Activated CD4-positive, alpha-beta T cell treated with anti-CD3 and anti-CD28 coated beads for 48 hours (primary cell): ENCODE measurements at regions not wholly inside any gene's neighbourhood (a gene's known extent, or its start where the extent isn't known, plus 50 kb on each side); places are given as distances from the start of the nearest gene placed in this dataset.

Experiments
- DNase-seq: peaks from one replicate; pipeline ENCODE4 v3.0.0-alpha.2; 2020

- DNase-seq: no peak
Observed at GRCh38 chr2:17124575-17125318, 393.5 kb downstream of the RAD51AP2 start.

GRCh38 chr2:17122887-17123501 is 395.2 kb downstream of the RAD51AP2 start:
- no peak for DNase-seq

DNA sequence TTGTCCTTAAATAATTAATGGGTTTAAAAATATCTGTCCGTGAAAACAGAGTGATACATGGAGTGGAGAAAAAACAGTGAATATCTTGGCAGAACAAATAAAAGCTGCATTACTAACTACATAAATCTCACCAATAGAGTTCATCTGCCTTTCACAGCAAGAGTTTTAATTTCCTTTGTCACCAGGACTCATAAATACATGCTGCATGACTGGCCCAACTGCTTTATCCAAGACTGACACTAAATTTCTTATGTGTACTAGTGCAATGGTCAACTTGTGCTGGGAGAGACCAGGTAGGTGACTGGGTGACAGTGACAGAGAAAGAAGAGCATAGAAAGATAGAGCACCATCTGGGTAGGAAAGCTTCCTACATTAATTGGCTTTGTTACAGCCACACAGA is 402.8 kb downstream of the RAD51AP2 start:
- DNase-seq: no peak

- DNase-seq: no peak
Observed at GRCh38 chr2:17115042-17115441, 403.2 kb downstream of the RAD51AP2 start.

- DNase-seq: no peak
Observed at GRCh38 chr2:17107871-17108270, 410.4 kb downstream of the RAD51AP2 start.

DNA sequence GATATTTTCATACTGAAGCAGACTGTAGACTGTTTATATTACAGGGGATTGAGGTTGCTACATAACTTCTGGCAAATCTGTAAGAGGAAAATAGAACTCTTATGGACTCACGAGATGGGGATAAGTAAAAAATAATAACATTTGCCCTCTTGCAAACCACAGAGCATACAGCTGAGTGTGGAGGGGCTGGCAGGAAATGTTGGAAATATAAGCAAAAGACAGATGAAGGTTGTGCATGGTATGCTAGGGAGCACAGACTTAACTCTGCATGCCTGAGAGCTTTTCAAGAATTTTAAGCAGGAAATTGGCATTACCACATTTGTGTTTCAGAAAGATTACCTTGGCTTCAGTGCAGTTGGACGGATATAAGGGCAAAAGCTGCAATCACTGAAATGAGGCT is 411.1 kb downstream of the RAD51AP2 start:
- DNase-seq: no peak

GRCh38 chr2:17106418-17106817 is 411.8 kb downstream of the RAD51AP2 start:
- no peak for DNase-seq

DNA sequence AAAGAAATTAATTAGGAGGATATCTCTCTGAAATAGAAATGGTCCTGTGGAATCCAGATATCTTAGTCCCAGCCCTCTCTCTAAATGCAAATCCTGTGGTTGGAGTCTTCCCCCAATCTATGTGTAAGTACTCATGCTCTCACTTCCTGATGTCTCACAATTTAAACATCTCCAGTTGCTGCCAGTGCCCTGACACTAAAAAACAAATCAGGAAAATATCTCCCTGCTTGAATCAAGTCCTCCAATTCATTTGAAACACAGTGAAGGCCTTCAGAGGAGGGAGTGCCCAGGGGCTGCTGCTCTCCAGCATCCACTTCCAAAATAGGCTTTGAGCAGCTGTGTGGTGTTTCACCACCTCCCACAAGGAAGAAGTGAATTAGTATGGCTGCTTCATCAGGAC is 413.8 kb downstream of the RAD51AP2 start:
- no peak for DNase-seq

GRCh38 chr2:17101596-17101995 is 416.6 kb downstream of the RAD51AP2 start:
- no peak for DNase-seq

DNA sequence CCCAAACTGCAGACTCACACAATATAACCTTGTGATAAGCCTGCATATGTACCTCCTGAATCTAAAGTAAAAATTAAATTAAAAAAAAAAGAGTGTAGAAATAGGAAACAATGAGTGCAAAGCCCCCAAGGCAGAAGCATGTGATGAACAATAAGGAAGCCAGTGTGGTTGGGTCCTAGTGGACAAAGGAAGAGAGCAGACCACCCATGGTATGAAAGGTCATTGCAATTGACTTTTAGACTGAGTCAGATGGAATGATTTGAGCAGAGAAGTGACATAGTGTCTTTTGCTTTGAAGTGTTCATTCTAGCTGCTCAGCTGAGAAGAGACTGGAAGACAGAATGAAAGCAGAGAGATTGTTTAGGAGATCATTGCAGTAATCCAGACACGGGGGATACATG is 417.1 kb downstream of the RAD51AP2 start:
- DNase-seq: no peak

- no peak for DNase-seq
Observed at GRCh38 chr2:17095340-17095739, 422.9 kb downstream of the RAD51AP2 start.

DNA sequence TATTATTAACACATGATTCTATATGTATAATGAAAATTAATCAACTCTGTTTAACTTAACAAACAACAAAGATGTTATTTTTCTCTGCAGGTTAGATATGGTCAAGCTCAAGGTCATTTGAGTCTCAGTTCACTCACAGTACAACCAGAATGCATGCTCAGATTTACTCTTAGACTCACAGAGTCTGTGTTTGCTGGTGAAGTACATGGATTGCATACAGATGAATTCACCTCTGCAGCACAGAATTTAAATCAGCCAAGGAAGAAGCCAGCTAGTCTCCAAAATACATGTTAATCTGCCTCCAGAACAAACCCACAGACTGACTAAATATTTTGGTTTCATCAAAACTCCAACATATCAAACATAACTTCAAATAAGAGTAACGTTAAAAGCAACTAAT is 424.5 kb downstream of the RAD51AP2 start:
- no peak for DNase-seq

- no peak for DNase-seq
Observed at GRCh38 chr2:17086990-17087389, 421.4 kb upstream of the CYRIA start.

GRCh38 chr2:17085546-17086202 is 420.0 kb upstream of the CYRIA start:
- no peak for DNase-seq

GRCh38 chr2:17084877-17085276 is 419.2 kb upstream of the CYRIA start:
- DNase-seq: no peak

- no peak for DNase-seq
Observed at GRCh38 chr2:17083902-17084301, 418.3 kb upstream of the CYRIA start.

DNA sequence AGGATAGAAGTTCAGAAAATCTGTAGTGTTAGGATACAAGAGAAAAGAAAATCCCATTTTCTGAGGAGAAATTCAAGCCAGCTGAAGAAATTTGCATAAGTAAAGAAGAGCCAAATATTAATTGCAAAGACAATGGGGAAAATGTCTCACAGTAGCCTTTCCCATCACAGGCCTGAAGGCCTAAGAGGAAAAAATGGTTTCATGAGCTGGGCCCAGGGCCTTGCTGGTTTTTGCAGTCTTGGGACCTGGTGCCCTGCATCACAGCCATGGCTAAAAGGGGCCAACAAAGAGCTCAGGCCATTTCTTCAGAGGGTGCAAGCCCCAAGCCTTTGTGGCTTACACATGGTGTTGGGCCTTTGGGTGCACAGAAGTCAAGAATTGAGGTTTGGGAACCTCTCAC is 413.6 kb upstream of the CYRIA start:
- no peak for DNase-seq

DNA sequence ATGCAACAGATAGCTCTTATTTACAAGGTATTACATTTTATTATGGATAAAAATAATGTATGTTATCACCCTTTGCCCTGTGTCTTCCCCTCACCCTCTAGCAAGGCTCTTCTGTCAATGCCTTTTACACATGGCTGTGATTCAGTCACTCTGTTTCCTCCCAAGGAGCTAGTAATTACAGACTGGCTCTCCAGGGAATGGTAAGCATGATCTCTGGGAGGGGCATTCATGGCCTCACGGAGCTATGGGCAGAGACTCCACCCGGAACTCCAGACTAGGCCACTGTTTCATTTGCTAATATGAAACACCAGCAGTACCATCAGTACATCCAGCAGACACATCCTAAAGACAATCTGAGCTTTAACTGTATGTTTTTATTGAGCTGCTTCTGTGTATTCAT is 410.9 kb upstream of the CYRIA start:
- DNase-seq: no peak

DNA sequence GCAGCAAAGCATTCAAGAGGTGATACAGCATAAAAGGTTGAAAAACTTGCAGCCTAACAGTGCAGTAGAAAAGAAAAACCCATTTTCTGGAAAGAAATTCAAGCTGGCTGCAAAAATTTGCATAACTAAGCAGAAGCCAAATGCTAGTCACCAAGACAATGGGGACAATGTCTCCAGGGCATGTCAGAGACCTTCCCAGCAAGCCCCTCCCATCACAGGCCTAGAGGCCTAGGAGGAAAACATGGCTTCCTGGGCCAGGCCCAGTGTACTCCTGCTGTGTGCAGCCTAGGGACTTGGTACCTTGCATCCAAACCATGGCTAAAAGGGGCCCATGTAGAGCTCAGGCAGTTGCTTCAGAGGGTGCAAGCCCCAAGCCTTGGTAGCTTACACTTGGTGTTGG is 405.1 kb upstream of the CYRIA start:
- no peak for DNase-seq

GRCh38 chr2:17069564-17069963 is 403.9 kb upstream of the CYRIA start:
- DNase-seq: no peak

- no peak for DNase-seq
Observed at GRCh38 chr2:17068021-17068420, 402.4 kb upstream of the CYRIA start.

- no peak for DNase-seq
Observed at GRCh38 chr2:17065536-17065935, 399.9 kb upstream of the CYRIA start.

DNA sequence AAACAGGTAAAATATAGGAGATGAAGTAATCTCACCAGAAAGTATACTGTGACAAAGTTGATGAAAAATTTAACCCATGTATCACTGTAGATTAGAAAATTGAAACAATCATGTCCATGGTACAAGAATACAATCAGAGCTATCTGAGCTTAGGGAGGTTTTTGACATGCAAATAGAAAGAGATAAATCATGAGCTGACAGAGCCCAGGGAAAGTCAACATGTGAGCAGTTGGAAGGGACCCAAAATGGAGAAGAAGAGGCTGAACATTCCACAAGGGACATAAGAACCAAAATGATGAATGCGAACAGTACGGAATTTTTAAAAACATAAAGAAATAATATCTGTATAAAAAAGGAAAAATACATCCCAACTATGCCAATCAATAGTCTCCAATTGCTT is 395.4 kb upstream of the CYRIA start:
- DNase-seq: no peak

- DNase-seq: no peak
Observed at GRCh38 chr2:17059458-17059857, 393.8 kb upstream of the CYRIA start.
